ENCODE measurements at regions not wholly inside any gene's neighbourhood (a gene's known extent, or its start where the extent isn't known, plus 50 kb on each side); places are given as distances from the start of the nearest gene placed in this dataset.

DNA sequence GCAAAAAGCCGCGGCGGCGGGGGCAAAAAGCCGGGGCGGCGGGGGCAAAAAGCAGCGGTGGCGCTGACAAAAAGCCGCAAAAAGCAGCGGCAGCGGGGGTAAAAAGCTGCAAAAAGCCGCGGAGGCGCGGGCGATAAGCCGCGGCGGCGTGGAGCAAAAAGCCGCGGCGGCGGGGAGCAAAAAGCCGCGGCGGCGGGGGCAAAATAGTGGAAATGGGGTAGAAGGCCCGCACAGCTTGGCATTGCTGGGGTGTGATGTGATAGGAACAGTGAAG lies 450.1 kb downstream of the ANKRD30B start:
- Histone ChIP-seq H3K9ac (ENCODE audit: insufficient read depth, low read depth, low read length) (no peak overlapping the region), H3K27me3 (ENCODE audit: control insufficient read depth in 1 of 2, insufficient read depth in 2 of 2, low read length in 2 of 2) (no peaks in the 10 kb centered on the region), H3K36me3 (replicated peaks in 1 of 2; ENCODE audit: control insufficient read depth in 1 of 2, insufficient read depth in 2 of 2, low read length in 2 of 2) (no peaks in the 10 kb centered on the region), H3K27ac (ENCODE audit: extremely low read length, insufficient read depth, low read length) (no peak overlapping the region), H3K4me1 (ENCODE audit: insufficient read depth, low read length) (no peaks in the 10 kb centered on the region), H4K20me1 (ENCODE audit: insufficient read depth, low read length) (no peaks in the 10 kb centered on the region), H3K9me3 (ENCODE audit: low read length) (peaks cover 28% of the 10 kb centered on the region), H3K79me2 (ENCODE audit: insufficient read depth, low read length) (no peaks in the 10 kb centered on the region), H2AFZ (ENCODE audit: low read length) (no peak overlapping the region), H3K4me2 (ENCODE audit: low read depth, low read length) (no peak overlapping the region), H3K4me3 (replicated peaks in 1 of 3; ENCODE audit: insufficient read depth in 1 of 3, low read depth in 2 of 3, low read length in 3 of 3) (peak overlapping the region in 1 of 3 experiments; percentile 9; a peak in 2 of 6 replicates)
- in situ Hi-C loops (cut with HindIII; ENCODE audit: extremely low pct_ligation_motif_present, low pct_unique_long_range_greater_than_20kb) (no loop called here), intact Hi-C loops (cut with micrococcal nuclease; ENCODE audit: unreplicated experiment) (no loop called here)
- ATAC-seq (no peak), DNase-seq (ENCODE audit: low spot score) (no peak), FAIRE-seq (no peak)
- POLR2A ChIA-PET, result no interaction called here
- no peak for TF ChIP-seq ZNF781 (CRISPR knock-in tag; IDR thresholded peaks at IDR 0.05; ENCODE audit: borderline replicate concordance, not compliant biosample characterization)
- no peak for TF ChIP-seq ZNF678 (CRISPR knock-in tag; IDR thresholded peaks at IDR 0.05)
- no peak for TF ChIP-seq TOPORS (CRISPR knock-in tag; IDR thresholded peaks at IDR 0.05)
- no peak for TF ChIP-seq ZNF703 (CRISPR knock-in tag; IDR thresholded peaks at IDR 0.05; ENCODE audit: borderline replicate concordance)
- no peak for TF ChIP-seq ZNF333 (CRISPR knock-in tag; IDR thresholded peaks at IDR 0.05; ENCODE audit: borderline replicate concordance)
- TF ChIP-seq BHLHE40 (IDR thresholded peaks at IDR 0.05; ENCODE audit: low read length), result no peak
- TF ChIP-seq, protein P1, sequence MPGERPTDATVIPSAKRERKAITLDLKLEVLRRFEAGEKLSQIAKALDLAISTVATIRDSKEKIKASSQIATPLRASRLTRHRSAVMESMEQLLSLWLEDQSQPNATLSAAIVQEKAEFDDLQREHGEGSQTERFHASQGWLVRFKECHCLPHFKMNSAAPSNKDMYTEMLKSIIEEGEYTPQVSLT (CRISPR knock-in tag; IDR thresholded peaks at IDR 0.05; ENCODE audit: borderline replicate concordance, low read depth), result no peak
- no peak for TF ChIP-seq ZNF329 (CRISPR knock-in tag; IDR thresholded peaks at IDR 0.05; ENCODE audit: low read depth)
- TF ChIP-seq, protein P2, sequence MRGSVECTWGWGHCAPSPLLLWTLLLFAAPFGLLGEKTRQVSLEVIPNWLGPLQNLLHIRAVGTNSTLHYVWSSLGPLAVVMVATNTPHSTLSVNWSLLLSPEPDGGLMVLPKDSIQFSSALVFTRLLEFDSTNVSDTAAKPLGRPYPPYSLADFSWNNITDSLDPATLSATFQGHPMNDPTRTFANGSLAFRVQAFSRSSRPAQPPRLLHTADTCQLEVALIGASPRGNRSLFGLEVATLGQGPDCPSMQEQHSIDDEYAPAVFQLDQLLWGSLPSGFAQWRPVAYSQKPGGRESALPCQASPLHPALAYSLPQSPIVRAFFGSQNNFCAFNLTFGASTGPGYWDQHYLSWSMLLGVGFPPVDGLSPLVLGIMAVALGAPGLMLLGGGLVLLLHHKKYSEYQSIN (CRISPR knock-in tag; IDR thresholded peaks at IDR 0.05; ENCODE audit: borderline replicate concordance), result no peak
- no peak for TF ChIP-seq ELF1 (CRISPR knock-in tag; IDR thresholded peaks at IDR 0.05)
- TF ChIP-seq, protein P3, sequence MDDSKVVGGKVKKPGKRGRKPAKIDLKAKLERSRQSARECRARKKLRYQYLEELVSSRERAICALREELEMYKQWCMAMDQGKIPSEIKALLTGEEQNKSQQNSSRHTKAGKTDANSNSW (CRISPR knock-in tag; IDR thresholded peaks at IDR 0.05; ENCODE audit: borderline replicate concordance), result no peak
- TF ChIP-seq, protein P4, sequence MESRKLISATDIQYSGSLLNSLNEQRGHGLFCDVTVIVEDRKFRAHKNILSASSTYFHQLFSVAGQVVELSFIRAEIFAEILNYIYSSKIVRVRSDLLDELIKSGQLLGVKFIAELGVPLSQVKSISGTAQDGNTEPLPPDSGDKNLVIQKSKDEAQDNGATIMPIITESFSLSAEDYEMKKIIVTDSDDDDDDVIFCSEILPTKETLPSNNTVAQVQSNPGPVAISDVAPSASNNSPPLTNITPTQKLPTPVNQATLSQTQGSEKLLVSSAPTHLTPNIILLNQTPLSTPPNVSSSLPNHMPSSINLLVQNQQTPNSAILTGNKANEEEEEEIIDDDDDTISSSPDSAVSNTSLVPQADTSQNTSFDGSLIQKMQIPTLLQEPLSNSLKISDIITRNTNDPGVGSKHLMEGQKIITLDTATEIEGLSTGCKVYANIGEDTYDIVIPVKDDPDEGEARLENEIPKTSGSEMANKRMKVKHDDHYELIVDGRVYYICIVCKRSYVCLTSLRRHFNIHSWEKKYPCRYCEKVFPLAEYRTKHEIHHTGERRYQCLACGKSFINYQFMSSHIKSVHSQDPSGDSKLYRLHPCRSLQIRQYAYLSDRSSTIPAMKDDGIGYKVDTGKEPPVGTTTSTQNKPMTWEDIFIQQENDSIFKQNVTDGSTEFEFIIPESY (CRISPR knock-in tag; IDR thresholded peaks at IDR 0.05), result no peak
- TF ChIP-seq ZNF331 (CRISPR knock-in tag; IDR thresholded peaks at IDR 0.05), result no peak
- no peak for TF ChIP-seq NFE2L2 (IDR thresholded peaks at IDR 0.05; ENCODE audit: low read length)
- TF ChIP-seq ZNF143 (CRISPR knock-in tag; IDR thresholded peaks at IDR 0.05), result no peak
- TF ChIP-seq HMG20A (CRISPR knock-in tag; IDR thresholded peaks at IDR 0.05; ENCODE audit: borderline replicate concordance), result no peak
- 49% methylated on average over 30 of the region's 30 CpGs for WGBS (ENCODE audit: low lambda C conversion rate)
- no TSS peak for BruUV-seq (replicated peaks)
- CTCF ChIA-PET (ENCODE audit: low intra/inter-chr PET ratio, low total read pairs), result no interaction called here
